Right lobe of liver (tissue), 4 donors: ENCODE measurements at regions not wholly inside any gene's neighbourhood (a gene's known extent, or its start where the extent isn't known, plus 50 kb on each side); places are given as distances from the start of the nearest gene placed in this dataset.

Experiments used
- CTCF ChIP-seq, 4 donors: fragments of 200-600 bp in 3 of 4; fragments of 450-650 bp in 1 of 4; IDR thresholded peaks; one replicate each; pipeline versions ENCODE4 v1.5.1 to v1.8.0; 2016 to 2022; ENCODE audit warnings: antibody characterized with exemption in 4 of 4, mild to moderate bottlenecking in 2 of 4
- POLR2A ChIP-seq: fragments of 450-650 bp; IDR thresholded peaks from one replicate; pipeline ENCODE4 v1.6.1; 2017; ENCODE audit warnings: antibody characterized with exemption, mild to moderate bottlenecking
- donor health status: DM: no; HTN: no; CAD: no.
- donor health status: DM: no; HTN: no; CAD: no.
- donor health status: DM: no; HTN: yes; CAD: no.

GRCh38 chr5:27328480-27328879, 290.1 kb upstream of the CDH9 start:
- TF ChIP-seq CTCF (IDR thresholded peaks at IDR 0.05) (no peak), POLR2A (no peak)
